ENCODE measurements at regions not wholly inside any gene's neighbourhood (a gene's known extent, or its start where the extent isn't known, plus 50 kb on each side); places are given as distances from the start of the nearest gene placed in this dataset.
A peak's percentile ranks its signal among the peaks of the same experiment; 100 is the strongest.

- no peak for DNase-seq (ENCODE audit: unreplicated experiment)
- intact Hi-C loops (cut with micrococcal nuclease) = no loop called here
- Mint-ChIP-seq H3K36me3 (ENCODE audit: insufficient read depth, unreplicated experiment) (no peaks in the 10 kb centered on the region), H3K27ac (ENCODE audit: low read depth, unreplicated experiment) (no peak overlapping the region), H3K4me3 (ENCODE audit: unreplicated experiment) (no peak overlapping the region), H3K27me3 (ENCODE audit: insufficient read depth, unreplicated experiment) (no peaks in the 10 kb centered on the region), H3K9me3 (ENCODE audit: unreplicated experiment) (peaks cover 27% of the 10 kb centered on the region), H3K4me1 (ENCODE audit: insufficient read depth, unreplicated experiment) (no peaks in the 10 kb centered on the region)
- ChIA-PET POLR2A (no interaction called here), CTCF (no interaction called here)
- TF ChIP-seq, protein P1, sequence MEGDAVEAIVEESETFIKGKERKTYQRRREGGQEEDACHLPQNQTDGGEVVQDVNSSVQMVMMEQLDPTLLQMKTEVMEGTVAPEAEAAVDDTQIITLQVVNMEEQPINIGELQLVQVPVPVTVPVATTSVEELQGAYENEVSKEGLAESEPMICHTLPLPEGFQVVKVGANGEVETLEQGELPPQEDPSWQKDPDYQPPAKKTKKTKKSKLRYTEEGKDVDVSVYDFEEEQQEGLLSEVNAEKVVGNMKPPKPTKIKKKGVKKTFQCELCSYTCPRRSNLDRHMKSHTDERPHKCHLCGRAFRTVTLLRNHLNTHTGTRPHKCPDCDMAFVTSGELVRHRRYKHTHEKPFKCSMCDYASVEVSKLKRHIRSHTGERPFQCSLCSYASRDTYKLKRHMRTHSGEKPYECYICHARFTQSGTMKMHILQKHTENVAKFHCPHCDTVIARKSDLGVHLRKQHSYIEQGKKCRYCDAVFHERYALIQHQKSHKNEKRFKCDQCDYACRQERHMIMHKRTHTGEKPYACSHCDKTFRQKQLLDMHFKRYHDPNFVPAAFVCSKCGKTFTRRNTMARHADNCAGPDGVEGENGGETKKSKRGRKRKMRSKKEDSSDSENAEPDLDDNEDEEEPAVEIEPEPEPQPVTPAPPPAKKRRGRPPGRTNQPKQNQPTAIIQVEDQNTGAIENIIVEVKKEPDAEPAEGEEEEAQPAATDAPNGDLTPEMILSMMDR (IDR thresholded peaks at IDR 0.05; ENCODE audit: unreplicated experiment) = no peak
- BruUV-seq (replicated peaks) = no TSS peak
Measured at GRCh38 chr12:127623362-127623761, 643.6 kb upstream of the TMEM132C start.

GRCh38 chr12:127625176-127625771 lies 641.7 kb upstream of the TMEM132C start:
- H3K4me3 Mint-ChIP-seq (ENCODE audit: unreplicated experiment) = no peak overlapping the region
- H3K36me3 Mint-ChIP-seq (ENCODE audit: insufficient read depth, unreplicated experiment) = no peaks in the 10 kb centered on the region
- intact Hi-C loops (cut with micrococcal nuclease) = no loop called here
- ChIA-PET POLR2A (no interaction called here), CTCF (no interaction called here)
- no peaks in the 10 kb centered on the region for H3K4me1 Mint-ChIP-seq (ENCODE audit: insufficient read depth, unreplicated experiment)
- H3K27me3 Mint-ChIP-seq (ENCODE audit: insufficient read depth, unreplicated experiment) = no peaks in the 10 kb centered on the region
- BruUV-seq (replicated peaks) = no TSS peak
- DNase-seq (ENCODE audit: unreplicated experiment) = no peak
- TF ChIP-seq, protein P1 (IDR thresholded peaks at IDR 0.05; ENCODE audit: unreplicated experiment) = no peak
- no peak overlapping the region for H3K27ac Mint-ChIP-seq (ENCODE audit: low read depth, unreplicated experiment)
- peaks cover 23% of the 10 kb centered on the region for H3K9me3 Mint-ChIP-seq (ENCODE audit: unreplicated experiment)

- DNase-seq (ENCODE audit: unreplicated experiment) = peak; percentile 35
- Mint-ChIP-seq H3K4me1 (ENCODE audit: insufficient read depth, unreplicated experiment) (no peaks in the 10 kb centered on the region), H3K4me3 (ENCODE audit: unreplicated experiment) (no peak overlapping the region), H3K27ac (ENCODE audit: low read depth, unreplicated experiment) (no peak overlapping the region), H3K36me3 (ENCODE audit: insufficient read depth, unreplicated experiment) (no peaks in the 10 kb centered on the region), H3K9me3 (ENCODE audit: unreplicated experiment) (peaks cover 15% of the 10 kb centered on the region), H3K27me3 (ENCODE audit: insufficient read depth, unreplicated experiment) (no peaks in the 10 kb centered on the region)
- TF ChIP-seq, protein P1 (IDR thresholded peaks at IDR 0.05; ENCODE audit: unreplicated experiment) = no peak
- CTCF ChIA-PET = no interaction called here
- BruUV-seq (replicated peaks) = no TSS peak
- POLR2A ChIA-PET = no interaction called here
- intact Hi-C loops (cut with micrococcal nuclease) = no loop called here
Measured at GRCh38 chr12:127628645-127629044, 638.3 kb upstream of the TMEM132C start.

DNA sequence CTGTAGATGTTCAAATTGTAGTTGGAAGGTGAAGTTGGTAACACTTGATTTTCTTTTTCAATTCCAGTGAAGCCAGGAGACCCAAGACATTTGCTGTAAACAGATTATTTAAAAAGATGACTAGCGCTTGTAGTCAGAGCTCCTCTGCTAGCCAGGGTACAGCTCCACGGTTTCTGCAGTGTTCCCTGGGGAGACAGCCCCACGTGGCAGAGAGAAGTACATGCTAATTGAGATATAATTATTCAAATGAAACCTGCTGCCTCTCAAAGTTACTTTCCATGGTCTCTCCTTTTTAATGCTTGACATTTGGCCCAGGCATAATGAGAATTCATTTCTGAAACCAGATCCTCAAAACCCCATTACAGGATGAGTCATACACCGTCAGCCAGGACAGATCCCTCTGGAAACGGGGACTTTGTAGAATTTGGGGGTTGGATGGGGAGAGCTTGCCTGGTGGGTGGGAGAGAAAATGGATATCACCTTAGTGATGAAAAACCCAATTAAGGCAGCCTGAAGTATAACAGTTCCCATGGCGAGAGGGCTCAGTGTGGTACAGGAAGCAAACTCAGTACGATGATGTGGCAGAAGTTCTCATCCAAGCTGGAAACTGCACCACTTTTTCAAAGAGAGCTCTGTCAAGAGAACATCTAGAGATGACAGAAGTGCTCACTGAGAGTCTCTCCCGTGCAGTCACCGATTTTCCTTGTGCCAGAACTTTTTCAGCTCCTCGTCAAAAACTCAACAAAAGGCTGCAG lies 637.7 kb upstream of the TMEM132C start:
- H3K4me3 Mint-ChIP-seq (ENCODE audit: unreplicated experiment) = no peak overlapping the region
- intact Hi-C loops (cut with micrococcal nuclease) = no loop called here
- CTCF ChIA-PET = no interaction called here

More for the DNA sequence above, 637.7 kb upstream of the TMEM132C start:
- Mint-ChIP-seq H3K9me3 (ENCODE audit: unreplicated experiment) (peaks cover 15% of the 10 kb centered on the region), H3K36me3 (ENCODE audit: insufficient read depth, unreplicated experiment) (no peaks in the 10 kb centered on the region), H3K27ac (ENCODE audit: low read depth, unreplicated experiment) (no peak overlapping the region), H3K4me1 (ENCODE audit: insufficient read depth, unreplicated experiment) (no peaks in the 10 kb centered on the region), H3K27me3 (ENCODE audit: insufficient read depth, unreplicated experiment) (no peaks in the 10 kb centered on the region)
- POLR2A ChIA-PET = no interaction called here
- BruUV-seq (replicated peaks) = no TSS peak
- TF ChIP-seq, protein P1 (IDR thresholded peaks at IDR 0.05; ENCODE audit: unreplicated experiment) = no peak
- DNase-seq (ENCODE audit: unreplicated experiment) = peak; percentile 12
